GM12892 (cell line): ENCODE measurements at regions not wholly inside any gene's neighbourhood (a gene's known extent, or its start where the extent isn't known, plus 50 kb on each side); places are given as distances from the start of the nearest gene placed in this dataset.

Experiments used
- POLR2A ChIP-seq: IDR thresholded peaks from 2 replicates; pipeline ENCODE4 v1.6.1; 2011; ENCODE audit warnings: low read depth, low read length, control low read depth
- POLR2AphosphoS5 ChIP-seq: IDR thresholded peaks from 2 replicates; pipeline ENCODE4 v1.6.1; 2011; ENCODE audit warnings: low read depth, low read length, control low read depth
- TAF1 ChIP-seq: IDR thresholded peaks from 2 replicates; pipeline ENCODE4 v1.6.1; 2011; ENCODE audit warnings: low read depth, mild to moderate bottlenecking, control low read depth, low read length, borderline replicate concordance

DNA sequence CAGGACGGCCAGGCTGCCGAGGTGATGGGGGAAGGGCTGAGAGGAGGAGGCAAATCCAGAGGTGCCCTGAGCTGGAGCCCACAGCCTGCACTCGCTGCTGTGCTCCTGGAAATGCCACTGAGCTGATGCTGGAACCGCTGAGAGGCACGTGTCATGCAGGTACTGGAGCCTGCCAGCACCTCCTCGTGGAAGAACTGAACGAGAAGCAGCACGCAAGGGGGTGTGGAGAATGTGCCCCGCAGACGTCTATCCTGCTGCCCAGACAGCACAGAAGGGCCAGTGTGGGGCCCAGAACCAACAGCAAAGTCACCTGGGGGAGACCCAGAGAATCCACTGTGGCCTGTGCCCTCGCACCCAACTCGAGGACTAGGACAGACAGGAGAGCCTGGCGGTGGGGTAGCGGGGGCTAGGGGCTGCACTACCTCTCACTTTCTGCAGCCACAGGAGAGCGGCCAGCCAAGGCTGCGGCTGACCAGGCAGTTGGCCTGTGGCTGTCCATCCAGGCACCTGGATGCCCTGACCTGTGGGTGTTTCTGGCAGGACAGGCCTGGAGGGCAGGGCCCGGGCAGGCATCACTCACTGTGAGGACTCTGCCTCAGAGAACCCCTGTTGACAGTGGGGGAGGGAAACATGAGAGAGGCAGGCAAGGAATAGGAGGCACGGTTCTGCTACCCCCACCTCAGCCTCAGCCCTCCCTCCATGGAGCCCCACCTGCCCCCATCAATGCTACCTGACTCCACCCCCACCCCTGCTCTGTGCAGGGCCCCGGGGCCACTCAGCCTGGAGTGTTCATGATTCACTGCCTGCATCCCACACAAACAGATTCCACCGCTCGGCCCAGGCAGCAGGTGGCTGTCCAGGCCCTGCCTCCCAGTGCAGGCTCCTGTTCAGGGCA lies 213.1 kb downstream of the TBC1D2B start:
- TF ChIP-seq POLR2A (no peak), TAF1 (no peak), POLR2AphosphoS5 (no peak)
